Suprapubic skin (tissue), 4 donors: ENCODE measurements at regions not wholly inside any gene's neighbourhood (a gene's known extent, or its start where the extent isn't known, plus 50 kb on each side); places are given as distances from the start of the nearest gene placed in this dataset.

Experiments
- DNase-seq, 2 donors: peaks; one replicate each; pipeline ENCODE4 v3.0.0-alpha.2; 2019; ENCODE audit warnings: low spot score in 2 of 2
- H3K27ac ChIP-seq: fragments of 200-600 bp; sonication (generic); one replicate; pipeline ENCODE4 v1.5.1; 2019
- H3K27me3 ChIP-seq: fragments of 200-600 bp; sonication (generic); one replicate; pipeline ENCODE4 v1.5.1; 2019
- H3K36me3 ChIP-seq: fragments of 200-600 bp; sonication (generic); one replicate; pipeline ENCODE4 v1.5.1; 2019
- H3K4me1 ChIP-seq: fragments of 200-600 bp; sonication (generic); one replicate; pipeline ENCODE4 v1.5.1; 2019
- H3K4me3 ChIP-seq: fragments of 200-600 bp; sonication (generic); one replicate; pipeline ENCODE4 v1.5.1; 2019; ENCODE audit warnings: mild to moderate bottlenecking
- H3K9me3 ChIP-seq: fragments of 200-600 bp; sonication (generic); one replicate; pipeline ENCODE4 v1.5.1; 2019
- EP300 ChIP-seq: sonication (generic); formaldehyde crosslinking; IDR thresholded peaks from one replicate; pipeline ENCODE4 v1.6.1; 2017; ENCODE audit warnings: antibody characterized with exemption
- POLR2A ChIP-seq, 2 donors: fragments of 450-650 bp; IDR thresholded peaks; one replicate each; pipeline ENCODE4 v1.6.1; 2017; ENCODE audit warnings: antibody characterized with exemption in 2 of 2, mild to moderate bottlenecking in 2 of 2, moderate library complexity in 2 of 2
- POLR2AphosphoS5 ChIP-seq, 3 donors: sonication (generic); formaldehyde crosslinking; IDR thresholded peaks; one replicate each; pipeline ENCODE4 v1.6.1; 2017; ENCODE audit warnings: antibody characterized with exemption in 3 of 3
- WGBS: methylation state at CpG from one replicate; pipeline ENCODE4 v1.1.5; 2018; 5-methylcytosine and 5-hydroxymethylcytosine counted together
- TF ChIP-seq, protein P1 (sequence below), 2 donors: fragments of 200-600 bp in 1 of 2; fragments of 450-650 bp in 1 of 2; sonication (generic) in 1 of 2; IDR thresholded peaks; one replicate each; pipeline ENCODE4 v1.5.1; 2016 to 2019; ENCODE audit warnings: antibody characterized with exemption in 2 of 2, mild to moderate bottlenecking in 1 of 2, moderate library complexity in 1 of 2

DNA sequence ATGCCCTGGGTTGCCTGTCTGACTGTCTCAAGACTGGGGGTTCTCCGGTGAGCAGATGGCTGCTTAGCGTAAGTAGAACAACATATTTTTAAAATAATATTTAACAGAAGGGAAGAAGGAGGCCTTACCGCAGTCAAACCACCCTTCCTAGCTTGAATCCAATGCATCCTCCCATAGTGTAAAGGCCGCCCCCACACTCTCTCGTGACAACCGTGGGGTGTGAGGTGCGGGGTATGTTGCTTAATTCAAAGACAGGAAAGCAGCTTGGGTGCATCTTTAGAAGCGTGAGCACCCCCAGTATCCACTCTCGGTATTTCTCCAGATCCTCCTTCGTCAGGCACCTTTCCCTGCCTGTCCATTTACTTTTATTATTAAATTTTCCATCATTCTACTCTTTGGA lies 501.2 kb upstream of the CDH4 start:
- no peak overlapping the region for H3K4me3 ChIP-seq
- TF ChIP-seq POLR2AphosphoS5 (IDR thresholded peaks at IDR 0.05) (no peak), EP300 (no peak), POLR2A (IDR thresholded peaks at IDR 0.05) (no peak)
- TF ChIP-seq, protein P1, sequence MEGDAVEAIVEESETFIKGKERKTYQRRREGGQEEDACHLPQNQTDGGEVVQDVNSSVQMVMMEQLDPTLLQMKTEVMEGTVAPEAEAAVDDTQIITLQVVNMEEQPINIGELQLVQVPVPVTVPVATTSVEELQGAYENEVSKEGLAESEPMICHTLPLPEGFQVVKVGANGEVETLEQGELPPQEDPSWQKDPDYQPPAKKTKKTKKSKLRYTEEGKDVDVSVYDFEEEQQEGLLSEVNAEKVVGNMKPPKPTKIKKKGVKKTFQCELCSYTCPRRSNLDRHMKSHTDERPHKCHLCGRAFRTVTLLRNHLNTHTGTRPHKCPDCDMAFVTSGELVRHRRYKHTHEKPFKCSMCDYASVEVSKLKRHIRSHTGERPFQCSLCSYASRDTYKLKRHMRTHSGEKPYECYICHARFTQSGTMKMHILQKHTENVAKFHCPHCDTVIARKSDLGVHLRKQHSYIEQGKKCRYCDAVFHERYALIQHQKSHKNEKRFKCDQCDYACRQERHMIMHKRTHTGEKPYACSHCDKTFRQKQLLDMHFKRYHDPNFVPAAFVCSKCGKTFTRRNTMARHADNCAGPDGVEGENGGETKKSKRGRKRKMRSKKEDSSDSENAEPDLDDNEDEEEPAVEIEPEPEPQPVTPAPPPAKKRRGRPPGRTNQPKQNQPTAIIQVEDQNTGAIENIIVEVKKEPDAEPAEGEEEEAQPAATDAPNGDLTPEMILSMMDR (IDR thresholded peaks at IDR 0.05), result no peak
- no peaks in the 10 kb centered on the region for H3K36me3 ChIP-seq
- H3K27me3 ChIP-seq, result no peaks in the 10 kb centered on the region
- H3K27ac ChIP-seq, result no peak overlapping the region
- no peak for DNase-seq
- no peaks in the 10 kb centered on the region for H3K9me3 ChIP-seq
- WGBS, result 81% methylated on average over 10 of the region's 10 CpGs
- no peaks in the 10 kb centered on the region for H3K4me1 ChIP-seq

GRCh38 chr20:60751826-60752225 lies 500.2 kb upstream of the CDH4 start:
- DNase-seq, result no peak
- WGBS, result 86% methylated on average over 7 of the region's 7 CpGs
- no peak for TF ChIP-seq POLR2AphosphoS5 (IDR thresholded peaks at IDR 0.05)
- TF ChIP-seq POLR2A (IDR thresholded peaks at IDR 0.05), result no peak
- TF ChIP-seq, protein P1 (IDR thresholded peaks at IDR 0.05), result no peak
- TF ChIP-seq EP300, result no peak

DNA sequence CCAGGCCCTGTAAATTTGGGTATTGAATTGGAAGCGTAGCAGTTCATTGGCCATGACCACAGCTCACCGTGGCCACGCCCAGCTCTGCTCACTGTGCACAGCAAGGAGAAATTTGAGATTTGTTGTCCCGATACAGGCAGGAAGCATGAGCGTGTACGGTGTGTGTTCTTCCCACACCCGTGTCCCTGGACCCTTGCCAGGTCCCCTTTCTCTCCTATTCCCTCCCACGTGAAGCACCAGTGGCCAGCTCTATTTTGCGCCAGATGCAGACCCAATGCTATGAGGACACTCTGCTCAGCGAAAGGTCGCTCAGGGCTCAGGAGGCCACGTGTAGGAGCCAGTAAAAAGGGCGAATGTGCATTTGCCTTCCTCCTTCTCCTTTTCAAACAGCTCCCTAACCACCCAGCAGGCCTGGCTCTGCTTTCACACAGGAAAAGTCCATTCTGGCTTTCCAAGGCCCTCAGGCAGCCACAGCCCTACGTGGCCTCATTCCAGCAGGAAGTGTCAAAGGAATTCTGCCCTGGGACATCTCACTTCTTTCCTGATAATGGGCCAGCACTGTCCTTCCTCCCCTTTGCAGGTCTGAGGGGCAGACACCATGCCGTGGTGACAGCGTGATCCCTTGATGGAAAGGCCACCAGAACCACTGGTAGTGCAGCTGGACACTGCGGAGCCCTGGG lies 499.2 kb upstream of the CDH4 start:
- H3K36me3 ChIP-seq, result no peaks in the 10 kb centered on the region
- TF ChIP-seq POLR2AphosphoS5 (IDR thresholded peaks at IDR 0.05) (no peak), EP300 (no peak), POLR2A (IDR thresholded peaks at IDR 0.05) (no peak)
- TF ChIP-seq, protein P1 (IDR thresholded peaks at IDR 0.05), result no peak
- H3K27me3 ChIP-seq, result no peaks in the 10 kb centered on the region
- no peak overlapping the region for H3K4me3 ChIP-seq
- DNase-seq, result no peak
- no peaks in the 10 kb centered on the region for H3K4me1 ChIP-seq
- no peaks in the 10 kb centered on the region for H3K9me3 ChIP-seq
- no peak overlapping the region for H3K27ac ChIP-seq
- 49% methylated on average over 15 of the region's 17 CpGs for WGBS

More at GRCh38 chr20:60751826-60752225, 500.2 kb upstream of the CDH4 start:
- no peak overlapping the region for H3K27ac ChIP-seq
- H3K9me3 ChIP-seq, result no peaks in the 10 kb centered on the region
- H3K4me1 ChIP-seq, result no peaks in the 10 kb centered on the region
- no peaks in the 10 kb centered on the region for H3K36me3 ChIP-seq
- H3K4me3 ChIP-seq, result no peak overlapping the region
- H3K27me3 ChIP-seq, result no peaks in the 10 kb centered on the region

GRCh38 chr20:60754856-60755255 lies 497.2 kb upstream of the CDH4 start:
- TF ChIP-seq POLR2AphosphoS5 (IDR thresholded peaks at IDR 0.05), result no peak
- TF ChIP-seq POLR2A (IDR thresholded peaks at IDR 0.05), result no peak
- TF ChIP-seq, protein P1 (IDR thresholded peaks at IDR 0.05), result no peak
- TF ChIP-seq EP300, result no peak
- Histone ChIP-seq H3K36me3 (no peaks in the 10 kb centered on the region), H3K27me3 (no peaks in the 10 kb centered on the region), H3K27ac (no peak overlapping the region), H3K9me3 (no peaks in the 10 kb centered on the region), H3K4me3 (no peak overlapping the region), H3K4me1 (no peaks in the 10 kb centered on the region)
- WGBS, result 64% methylated on average over 4 of the region's 4 CpGs
- no peak for DNase-seq

DNA sequence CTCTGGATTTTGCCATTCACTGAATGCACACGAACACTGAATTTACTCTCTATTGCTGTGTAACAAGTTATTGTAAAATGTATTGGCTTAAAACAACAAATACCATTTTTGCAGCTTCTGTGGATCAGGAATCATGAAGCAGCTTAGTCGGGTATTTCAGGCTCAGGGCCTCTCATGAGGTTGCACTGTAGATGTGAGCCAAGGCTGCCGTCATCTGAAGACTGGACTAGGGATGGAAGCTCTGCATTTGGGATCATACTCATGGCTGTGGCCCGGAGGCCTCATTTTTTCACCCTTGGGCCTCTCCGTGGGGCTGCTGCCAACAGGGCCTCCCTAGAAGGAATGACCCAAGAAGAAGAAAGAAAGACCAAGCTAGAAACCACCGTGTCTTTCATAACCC lies 492.4 kb upstream of the CDH4 start:
- Histone ChIP-seq H3K9me3 (no peaks in the 10 kb centered on the region), H3K27ac (no peak overlapping the region), H3K4me3 (no peak overlapping the region), H3K27me3 (peaks cover 4% of the 10 kb centered on the region), H3K36me3 (no peaks in the 10 kb centered on the region), H3K4me1 (no peaks in the 10 kb centered on the region)
- no peak for TF ChIP-seq EP300
- no peak for TF ChIP-seq POLR2AphosphoS5 (IDR thresholded peaks at IDR 0.05)
- TF ChIP-seq POLR2A (IDR thresholded peaks at IDR 0.05), result no peak
- TF ChIP-seq, protein P1 (IDR thresholded peaks at IDR 0.05), result no peak
- 73% methylated on average over 6 of the region's 6 CpGs for WGBS
- DNase-seq, result no peak
